Right lobe of liver (tissue), 4 donors: ENCODE measurements at regions not wholly inside any gene's neighbourhood (a gene's known extent, or its start where the extent isn't known, plus 50 kb on each side); places are given as distances from the start of the nearest gene placed in this dataset.
"Not testable (repeated sequence)": the region's sequence is repeated elsewhere in the genome, so short reads cannot be mapped to it uniquely, and the experiment has no call there.

Source experiments
- POLR2A ChIP-seq: fragments of 450-650 bp; IDR thresholded peaks from one replicate; pipeline ENCODE4 v1.6.1; 2017; ENCODE audit warnings: antibody characterized with exemption, mild to moderate bottlenecking
- TF ChIP-seq, protein P1 (sequence below), 4 donors: fragments of 200-600 bp in 3 of 4; fragments of 450-650 bp in 1 of 4; IDR thresholded peaks; one replicate each; pipeline versions ENCODE4 v1.5.1 to v1.8.0; 2016 to 2022; ENCODE audit warnings: antibody characterized with exemption in 4 of 4, mild to moderate bottlenecking in 2 of 4
- donor health status: DM: no; HTN: no; CAD: no.
- donor health status: DM: no; HTN: no; CAD: no.
- donor health status: DM: no; HTN: yes; CAD: no.

GRCh38 chr9:105000529-105000928, 72.6 kb upstream of the ABCA1 start:
- TF ChIP-seq, protein P1, sequence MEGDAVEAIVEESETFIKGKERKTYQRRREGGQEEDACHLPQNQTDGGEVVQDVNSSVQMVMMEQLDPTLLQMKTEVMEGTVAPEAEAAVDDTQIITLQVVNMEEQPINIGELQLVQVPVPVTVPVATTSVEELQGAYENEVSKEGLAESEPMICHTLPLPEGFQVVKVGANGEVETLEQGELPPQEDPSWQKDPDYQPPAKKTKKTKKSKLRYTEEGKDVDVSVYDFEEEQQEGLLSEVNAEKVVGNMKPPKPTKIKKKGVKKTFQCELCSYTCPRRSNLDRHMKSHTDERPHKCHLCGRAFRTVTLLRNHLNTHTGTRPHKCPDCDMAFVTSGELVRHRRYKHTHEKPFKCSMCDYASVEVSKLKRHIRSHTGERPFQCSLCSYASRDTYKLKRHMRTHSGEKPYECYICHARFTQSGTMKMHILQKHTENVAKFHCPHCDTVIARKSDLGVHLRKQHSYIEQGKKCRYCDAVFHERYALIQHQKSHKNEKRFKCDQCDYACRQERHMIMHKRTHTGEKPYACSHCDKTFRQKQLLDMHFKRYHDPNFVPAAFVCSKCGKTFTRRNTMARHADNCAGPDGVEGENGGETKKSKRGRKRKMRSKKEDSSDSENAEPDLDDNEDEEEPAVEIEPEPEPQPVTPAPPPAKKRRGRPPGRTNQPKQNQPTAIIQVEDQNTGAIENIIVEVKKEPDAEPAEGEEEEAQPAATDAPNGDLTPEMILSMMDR (IDR thresholded peaks at IDR 0.05): not testable (repeated sequence)
- not testable (repeated sequence) for TF ChIP-seq POLR2A
